Stimulated activated CD4-positive, alpha-beta T cell treated with anti-CD3 and anti-CD28 coated beads, Interleukin-4, amount 100 ng/mL, for 48 hours (primary cell): ENCODE measurements at regions not wholly inside any gene's neighbourhood (a gene's known extent, or its start where the extent isn't known, plus 50 kb on each side); places are given as distances from the start of the nearest gene placed in this dataset.

Experiments
- DNase-seq, 2 donors: peaks; one replicate each; pipeline ENCODE4 v3.0.0-alpha.2; 2020; ENCODE audit warnings: low read depth in 2 of 2

GRCh38 chr16:85471469-85472431 is 141.4 kb upstream of the GSE1 start:
- no peak for DNase-seq

- DNase-seq = no peak
Observed at GRCh38 chr16:85472514-85472913, 140.6 kb upstream of the GSE1 start.

- DNase-seq = no peak
Observed at GRCh38 chr16:85473323-85473722, 139.8 kb upstream of the GSE1 start.

- DNase-seq = no peak
Observed at GRCh38 chr16:85473909-85474620, 139.1 kb upstream of the GSE1 start.

- DNase-seq = no peak
Observed at GRCh38 chr16:85474621-85475217, 138.4 kb upstream of the GSE1 start.

- DNase-seq = no peak
Observed at GRCh38 chr16:85475233-85475632, 137.9 kb upstream of the GSE1 start.

GRCh38 chr16:85475691-85476300 is 137.3 kb upstream of the GSE1 start:
- no peak for DNase-seq

- no peak for DNase-seq
Observed at GRCh38 chr16:85476389-85476788, 136.7 kb upstream of the GSE1 start.

- no peak for DNase-seq
Observed at GRCh38 chr16:85477801-85478363, 135.2 kb upstream of the GSE1 start.

GRCh38 chr16:85479972-85480726 is 133.0 kb upstream of the GSE1 start:
- DNase-seq = no peak

- DNase-seq = no peak
Observed at GRCh38 chr16:85480727-85481101, 132.4 kb upstream of the GSE1 start.

GRCh38 chr16:85481206-85481605 is 131.9 kb upstream of the GSE1 start:
- no peak for DNase-seq

GRCh38 chr16:85481738-85482137 is 131.4 kb upstream of the GSE1 start:
- DNase-seq = no peak

GRCh38 chr16:85483424-85483823 is 129.7 kb upstream of the GSE1 start:
- DNase-seq = no peak

- no peak for DNase-seq
Observed at GRCh38 chr16:85484347-85485300, 128.5 kb upstream of the GSE1 start.

GRCh38 chr16:85485379-85485778 is 127.7 kb upstream of the GSE1 start:
- no peak for DNase-seq

GRCh38 chr16:85486256-85486915 is 126.7 kb upstream of the GSE1 start:
- DNase-seq = no peak

GRCh38 chr16:85488414-85488813 is 124.7 kb upstream of the GSE1 start:
- DNase-seq = no peak

- no peak for DNase-seq
Observed at GRCh38 chr16:85490407-85491057, 122.6 kb upstream of the GSE1 start.
